Fibroblast of mammary gland (primary cell): ENCODE measurements at regions not wholly inside any gene's neighbourhood (a gene's known extent, or its start where the extent isn't known, plus 50 kb on each side); places are given as distances from the start of the nearest gene placed in this dataset.

ENCODE experiments used
- DNase-seq: peaks from one replicate; pipeline ENCODE4 v3.0.0-alpha.2; 2010; ENCODE audit warnings: low read depth
- H3K4me3 ChIP-seq: 2 replicates; pipeline ENCODE4 v1.5.1; 2011; ENCODE audit warnings: low read depth, mild to moderate bottlenecking, low read length, moderate library complexity; ENCODE audit not compliant: control insufficient read depth
- TF ChIP-seq, protein P1 (sequence below): conservative IDR thresholded peaks from 2 replicates; pipeline ENCODE4 v1.5.1; 2011; ENCODE audit warnings: low read depth, low read length, inconsistent platforms; ENCODE audit not compliant: control insufficient read depth, insufficient read depth

GRCh38 chr9:13505797-13506196 is 226.3 kb upstream of the MPDZ start:
- no peak for DNase-seq
- TF ChIP-seq, protein P1, sequence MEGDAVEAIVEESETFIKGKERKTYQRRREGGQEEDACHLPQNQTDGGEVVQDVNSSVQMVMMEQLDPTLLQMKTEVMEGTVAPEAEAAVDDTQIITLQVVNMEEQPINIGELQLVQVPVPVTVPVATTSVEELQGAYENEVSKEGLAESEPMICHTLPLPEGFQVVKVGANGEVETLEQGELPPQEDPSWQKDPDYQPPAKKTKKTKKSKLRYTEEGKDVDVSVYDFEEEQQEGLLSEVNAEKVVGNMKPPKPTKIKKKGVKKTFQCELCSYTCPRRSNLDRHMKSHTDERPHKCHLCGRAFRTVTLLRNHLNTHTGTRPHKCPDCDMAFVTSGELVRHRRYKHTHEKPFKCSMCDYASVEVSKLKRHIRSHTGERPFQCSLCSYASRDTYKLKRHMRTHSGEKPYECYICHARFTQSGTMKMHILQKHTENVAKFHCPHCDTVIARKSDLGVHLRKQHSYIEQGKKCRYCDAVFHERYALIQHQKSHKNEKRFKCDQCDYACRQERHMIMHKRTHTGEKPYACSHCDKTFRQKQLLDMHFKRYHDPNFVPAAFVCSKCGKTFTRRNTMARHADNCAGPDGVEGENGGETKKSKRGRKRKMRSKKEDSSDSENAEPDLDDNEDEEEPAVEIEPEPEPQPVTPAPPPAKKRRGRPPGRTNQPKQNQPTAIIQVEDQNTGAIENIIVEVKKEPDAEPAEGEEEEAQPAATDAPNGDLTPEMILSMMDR: no peak

GRCh38 chr9:13503599-13503998 is 224.1 kb upstream of the MPDZ start:
- DNase-seq: no peak
- TF ChIP-seq, protein P1: no peak
- H3K4me3 ChIP-seq: no peak overlapping the region

More at GRCh38 chr9:13505797-13506196, 226.3 kb upstream of the MPDZ start:
- H3K4me3 ChIP-seq: no peak overlapping the region

DNA sequence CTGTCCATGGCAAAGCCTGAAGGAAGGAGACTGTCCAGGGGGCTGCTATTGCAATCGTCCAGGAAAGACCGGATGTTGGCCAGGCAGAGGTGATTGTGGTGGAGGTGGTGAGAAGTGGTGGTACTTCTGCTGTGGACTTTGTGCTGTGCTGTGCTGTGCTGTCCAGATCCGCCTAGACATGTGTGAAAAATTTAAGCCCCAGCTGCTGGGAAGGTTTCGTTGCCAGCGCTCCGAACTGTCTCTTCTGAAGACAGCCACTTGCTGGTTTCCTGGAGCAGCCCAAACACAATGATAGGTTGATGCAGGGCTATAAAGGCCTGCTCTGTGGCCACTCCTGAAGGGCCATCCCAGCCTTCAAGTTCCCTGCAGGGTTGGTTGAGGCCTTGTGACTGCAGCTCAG is 223.0 kb upstream of the MPDZ start:
- TF ChIP-seq, protein P1: no peak
- no peak for DNase-seq
- no peak overlapping the region for H3K4me3 ChIP-seq

DNA sequence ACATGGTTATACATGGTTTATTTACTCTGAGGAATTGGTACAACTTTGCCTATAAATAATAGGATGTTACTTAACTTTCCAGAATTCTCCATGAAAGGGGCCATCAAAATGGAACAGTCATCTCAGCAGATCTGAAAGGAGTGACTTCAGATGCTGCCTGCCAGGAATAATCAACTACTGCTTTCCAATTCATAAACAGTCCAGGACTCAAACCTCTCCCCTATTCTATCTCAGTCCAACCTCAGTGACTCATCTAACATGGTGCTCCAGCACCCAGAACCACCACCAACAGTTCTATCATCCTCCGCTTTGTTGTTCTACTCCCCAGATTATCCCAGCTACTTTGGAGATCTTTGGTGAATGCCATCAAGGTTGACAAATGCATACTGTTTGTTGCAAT is 221.5 kb upstream of the MPDZ start:
- no peak for DNase-seq
- TF ChIP-seq, protein P1: no peak
- no peak overlapping the region for H3K4me3 ChIP-seq

DNA sequence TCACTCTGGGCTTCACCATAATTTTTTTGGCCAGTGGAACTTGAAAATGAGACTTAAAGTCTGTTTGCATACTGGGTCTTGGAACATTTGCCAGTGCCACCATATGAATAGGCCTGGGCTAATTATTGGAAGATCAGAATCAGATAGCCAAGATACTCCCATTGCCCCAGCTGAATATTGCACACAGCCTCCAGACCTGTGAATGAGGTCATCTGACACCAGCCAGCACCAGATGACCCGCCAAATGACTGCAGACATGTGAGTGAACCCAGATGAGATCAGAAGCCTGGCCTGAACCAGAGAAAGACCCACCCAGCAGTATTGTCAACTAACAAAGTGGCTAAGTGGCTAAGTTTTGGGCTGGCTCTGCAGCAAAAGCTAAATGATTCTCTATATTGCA is 220.5 kb upstream of the MPDZ start:
- H3K4me3 ChIP-seq: no peak overlapping the region
- no peak for DNase-seq
- TF ChIP-seq, protein P1: no peak

DNA sequence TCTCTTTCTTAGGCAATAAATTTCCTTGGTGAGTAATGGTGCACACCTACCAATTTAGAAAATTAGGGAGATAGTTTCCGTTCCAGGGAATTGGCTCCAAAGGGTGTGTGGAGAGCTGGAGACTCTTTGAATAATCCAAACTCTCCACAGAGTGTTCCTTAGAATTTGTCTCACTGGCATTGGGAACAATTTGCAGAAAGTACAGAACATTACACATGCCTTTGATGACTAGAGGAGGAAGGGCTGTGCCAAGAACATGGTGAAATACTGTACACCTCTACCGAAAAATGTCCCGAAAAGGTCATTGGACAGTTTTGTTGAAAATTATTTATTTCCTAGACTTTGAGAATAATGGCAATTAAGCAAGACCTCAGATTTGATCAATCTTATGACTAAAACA is 214.2 kb upstream of the MPDZ start:
- DNase-seq: no peak

More for the DNA sequence above, 214.2 kb upstream of the MPDZ start:
- TF ChIP-seq, protein P1: no peak
- H3K4me3 ChIP-seq: no peak overlapping the region
